Endothelial cell of umbilical vein (primary cell): ENCODE measurements at regions not wholly inside any gene's neighbourhood (a gene's known extent, or its start where the extent isn't known, plus 50 kb on each side); places are given as distances from the start of the nearest gene placed in this dataset.

Source experiments
- BruUV-seq: library from RNA; stranded (reverse); fragments of 400-500 nt; replicated peaks from 2 replicates; lab custom pipeline; 2021; lab: Mats Ljungman, UMichigan
- CTCF ChIA-PET: fragments of 300-600, 350-600 bp; sonication (Branson Sonifier 250); formaldehyde crosslinking; loops from one replicate; lab custom pipeline; 2021; ENCODE audit warnings: antibody characterized with exemption, inconsistent platforms; lab: Charles Lee
- POLR2A ChIA-PET: fragments of 300-600, 350-600 bp; sonication (Branson Sonifier 250); formaldehyde crosslinking; loops from one replicate; lab custom pipeline; 2021; ENCODE audit warnings: antibody characterized with exemption, inconsistent platforms; lab: Charles Lee
- DNase-seq: peaks from one replicate; pipeline ENCODE4 v3.0.0-alpha.2; 2011; ENCODE audit warnings: low read depth, low spot score
- FAIRE-seq: peaks from 2 replicates; lab custom pipeline; 2011; peaks lifted over from hg19 to GRCh38; lab: Jason Lieb, UNC
- H2AFZ ChIP-seq: 2 replicates; pipeline ENCODE4 v1.6.0; 2012; ENCODE audit warnings: low read depth, low read length, control low read depth, inconsistent platforms
- H3K27ac ChIP-seq: 2 replicates; pipeline ENCODE4 v1.5.1; 2011; ENCODE audit warnings: low read depth, mild to moderate bottlenecking, control low read depth, low read length, moderate library complexity; ENCODE audit not compliant: insufficient read depth
- H3K27me3 ChIP-seq, 2 experiments: 2 replicates each; pipeline versions ENCODE4 v1.6.0 to v1.6.1; 2011; ENCODE audit warnings: low read length in 2 of 2, mixed read lengths in 1 of 2; ENCODE audit not compliant: control insufficient read depth in 2 of 2, insufficient read depth in 2 of 2
- H3K36me3 ChIP-seq, 2 experiments: 2 replicates in 1 of 2; 3 replicates in 1 of 2; pipeline ENCODE4 v1.5.1; 2011; ENCODE audit warnings: low read length in 2 of 2, mild to moderate bottlenecking in 1 of 2, moderate library complexity in 1 of 2; ENCODE audit not compliant: control insufficient read depth in 2 of 2, insufficient read depth in 2 of 2; ENCODE audit errors: extremely low read depth in 1 of 2
- H3K4me1 ChIP-seq: 3 replicates; pipeline ENCODE4 v1.5.1; 2011; ENCODE audit warnings: mild to moderate bottlenecking, low read length; ENCODE audit not compliant: control insufficient read depth, insufficient read depth; ENCODE audit errors: extremely low read depth
- H3K4me2 ChIP-seq: 2 replicates; pipeline ENCODE4 v1.6.1; 2011; ENCODE audit warnings: low read length, control low read depth, mixed read lengths; ENCODE audit not compliant: insufficient read depth
- H3K4me3 ChIP-seq, 3 experiments: fragments of 200-600 bp in 1 of 3; sonication (generic), shearing (Covaris generic) in 1 of 3; replicated peaks in 1 of 3; 2 replicates each; pipeline ENCODE4 v1.5.1; 2011 to 2016; ENCODE audit warnings: control low read depth in 3 of 3, low read length in 3 of 3, mild to moderate bottlenecking in 2 of 3, inconsistent platforms in 1 of 3, low read depth in 1 of 3, moderate library complexity in 1 of 3; ENCODE audit not compliant: insufficient read depth in 1 of 3
- H3K79me2 ChIP-seq: 2 replicates; pipeline ENCODE4 v1.6.0; 2012; ENCODE audit warnings: low read length, inconsistent platforms; ENCODE audit not compliant: control insufficient read depth, insufficient read depth
- H3K9ac ChIP-seq: replicated peaks from 2 replicates; pipeline ENCODE3; 2011; ENCODE audit warnings: low read length, control low read depth; ENCODE audit not compliant: insufficient read depth; ENCODE audit errors: extremely low read depth
- H3K9me1 ChIP-seq: replicated peaks from 3 replicates; pipeline ENCODE4 v1.6.0; 2011; ENCODE audit warnings: mild to moderate bottlenecking, low read length; ENCODE audit not compliant: control insufficient read depth, insufficient read depth; ENCODE audit errors: extremely low read depth
- H3K9me3 ChIP-seq: replicated peaks from 2 replicates; pipeline ENCODE4 v1.5.1; 2012; ENCODE audit warnings: low read length, inconsistent platforms; ENCODE audit not compliant: control insufficient read depth, insufficient read depth
- H4K20me1 ChIP-seq: replicated peaks from 2 replicates; pipeline ENCODE3; 2011; ENCODE audit warnings: mild to moderate bottlenecking, low read length; ENCODE audit not compliant: control insufficient read depth, insufficient read depth; ENCODE audit errors: extremely low read depth
- CTCF ChIP-seq, 2 donors: IDR thresholded peaks; 1 replicate in 1 of 2; 2 replicates in 1 of 2; pipeline ENCODE4 v1.5.1; 2011; ENCODE audit warnings: low read length in 2 of 2, mild to moderate bottlenecking in 2 of 2, moderate library complexity in 2 of 2, control low read depth in 1 of 2, inconsistent platforms in 1 of 2, low read depth in 1 of 2; ENCODE audit not compliant: insufficient read depth in 1 of 2; ENCODE audit errors: extremely low read depth in 1 of 2
- EZH2 ChIP-seq: IDR thresholded peaks from 2 replicates; pipeline ENCODE4 v1.6.1; 2012; ENCODE audit warnings: borderline replicate concordance, low read depth, mild to moderate bottlenecking, moderate library complexity, low read length, inconsistent platforms; ENCODE audit not compliant: severe bottlenecking
- FOS ChIP-seq: IDR thresholded peaks from 2 replicates; pipeline ENCODE4 v1.6.1; 2011; ENCODE audit warnings: mild to moderate bottlenecking, low read length, moderate library complexity, borderline replicate concordance; ENCODE audit not compliant: insufficient read depth
- GATA2 ChIP-seq: IDR thresholded peaks from 2 replicates; pipeline ENCODE4 v1.7.0; 2011; ENCODE audit warnings: low read depth, mild to moderate bottlenecking, moderate library complexity, mixed read lengths, low read length; ENCODE audit not compliant: insufficient read length, insufficient read depth
- JUN ChIP-seq: IDR thresholded peaks from 2 replicates; pipeline ENCODE4 v1.6.1; 2011; ENCODE audit warnings: borderline replicate concordance, low read depth; ENCODE audit not compliant: insufficient read length, insufficient read depth
- MAX ChIP-seq: IDR thresholded peaks from 2 replicates; pipeline ENCODE4 v1.6.1; 2011; ENCODE audit not compliant: insufficient read depth, insufficient read length
- MYC ChIP-seq: IDR thresholded peaks from one replicate; pipeline ENCODE4 v1.6.1; 2011; ENCODE audit warnings: mild to moderate bottlenecking, low read depth, low read length
- POLR2A ChIP-seq: IDR thresholded peaks from 2 replicates; pipeline ENCODE4 v1.6.1; 2012; ENCODE audit warnings: low read depth, mild to moderate bottlenecking, control low read depth, low read length
- POLR2AphosphoS5 ChIP-seq: IDR thresholded peaks from 2 replicates; pipeline ENCODE4 v1.6.1; 2012; ENCODE audit warnings: low read depth, mild to moderate bottlenecking, control low read depth, low read length, moderate library complexity; ENCODE audit not compliant: insufficient read depth
- dilution Hi-C: fragments of 300-500 bp; cut with MboI; formaldehyde crosslinking; loops from one replicate; pipeline ENCODE4 v1.15.0; 2019; ENCODE audit warnings: low sequenced_read_pairs; ENCODE audit not compliant: extremely low pct_ligation_motif_present
- intact Hi-C: fragments of 100-400 bp; cut with micrococcal nuclease; formaldehyde crosslinking; loops from one replicate; pipeline ENCODE4 v1.10.0; 2022

GRCh38 chr4:64729561-64729960 lies 320.3 kb upstream of the TECRL start:
- no peak for FAIRE-seq
- Histone ChIP-seq H3K4me3 (no peak overlapping the region), H3K4me1 (no peaks in the 10 kb centered on the region), H3K9ac (no peak overlapping the region), H3K36me3 (no peaks in the 10 kb centered on the region), H3K27ac (no peak overlapping the region), H3K79me2 (no peaks in the 10 kb centered on the region), H3K27me3 (no peaks in the 10 kb centered on the region), H3K9me1 (no peaks in the 10 kb centered on the region), H3K9me3 (no peaks in the 10 kb centered on the region), H3K4me2 (no peak overlapping the region), H4K20me1 (no peaks in the 10 kb centered on the region), H2AFZ (no peak overlapping the region)
- ChIA-PET CTCF (no interaction called here), POLR2A (no interaction called here)
- no TSS peak for BruUV-seq
- dilution Hi-C loops: no loop called here
- TF ChIP-seq POLR2A: no peak
- no peak for TF ChIP-seq EZH2
- no peak for TF ChIP-seq MYC
- TF ChIP-seq GATA2: no peak
- no peak for TF ChIP-seq FOS
- no peak for TF ChIP-seq CTCF (IDR thresholded peaks at IDR 0.05; ENCODE audit: extremely low read depth in 1 of 2, insufficient read depth in 1 of 2, low read depth in 1 of 2, low read length in 2 of 2)
- TF ChIP-seq MAX: no peak
- no peak for TF ChIP-seq JUN
- no peak for TF ChIP-seq POLR2AphosphoS5
- DNase-seq: no peak
- intact Hi-C loops: no loop called here
